Right cardiac atrium (tissue), 5 donors: ENCODE measurements at regions not wholly inside any gene's neighbourhood (a gene's known extent, or its start where the extent isn't known, plus 50 kb on each side); places are given as distances from the start of the nearest gene placed in this dataset.

ENCODE experiments used
- ATAC-seq, 2 donors: fragments of 200-7000 bp; cut with Tn5 transposase; one replicate each; pipeline versions ENCODE4 v1.8.0 to v1.9.1; 2020; ENCODE audit warnings: moderate library complexity in 2 of 2, mild to moderate bottlenecking in 1 of 2
- DNase-seq, 3 donors: peaks; one replicate each; pipeline ENCODE4 v3.0.0-alpha.2; 2020
- H3K27ac ChIP-seq: one replicate; pipeline ENCODE4 v1.5.1; 2013; ENCODE audit warnings: mild to moderate bottlenecking, low read length, control low read depth, moderate library complexity
- H3K27me3 ChIP-seq: one replicate; pipeline ENCODE4 v1.6.1; 2013; ENCODE audit not compliant: control insufficient read depth, insufficient read depth
- H3K4me1 ChIP-seq: one replicate; pipeline ENCODE4 v1.6.1; 2013; ENCODE audit warnings: low read length; ENCODE audit not compliant: control insufficient read depth, insufficient read depth
- H3K4me3 ChIP-seq: one replicate; pipeline ENCODE4 v1.5.1; 2013; ENCODE audit warnings: low read length, control low read depth
- H3K9me3 ChIP-seq: one replicate; pipeline ENCODE4 v1.6.1; 2013; ENCODE audit warnings: low read length; ENCODE audit not compliant: control insufficient read depth
- WGBS: extraction: QIAGEN DNeasy Blood & Tissue Kit; methylation state at CpG from one replicate; pipeline ENCODE4 v1.1.7; 2013; 5-methylcytosine and 5-hydroxymethylcytosine counted together
- intact Hi-C, 4 donors: fragments of 100-400 bp; cut with DNase I; formaldehyde crosslinking; loops; one replicate each; pipeline versions ENCODE4 v1.11.0 to v1.14.0; 2022 to 2023
- donor health status: healthy with polysubstance abuse.
- donor health status: DM: no; HTN: yes; CAD: no.
- donor health status: DM: no; HTN: no; CAD: no.
- donor health status: DM: no; HTN: yes; CAD: no; lungs with severe emphysema.
- donor health status: DM: yes; HTN: yes; CAD: no.

- Histone ChIP-seq H3K9me3 (no peaks in the 10 kb centered on the region), H3K4me3 (no peak overlapping the region), H3K4me1 (peaks cover 27% of the 10 kb centered on the region), H3K27ac (peak overlapping the region; percentile 90), H3K27me3 (no peaks in the 10 kb centered on the region)
- peak; percentile 79 to 92 (median 89) for DNase-seq
- 31% methylated on average over 8 of the region's 8 CpGs for WGBS
- peak; percentile 85 for ATAC-seq
- intact Hi-C loops, result loop anchor here in 2 of 4 donors (5.0 to 10.0 kb wide), 3 partner anchors 263 to 585 kb away; no protein-coding TSS in a partner anchor
Measured at GRCh38 chr2:42959234-42960001, 167.0 kb upstream of the HAAO start.

- WGBS, result 91% methylated on average over 10 of the region's 10 CpGs
Measured at GRCh38 chr2:42958741-42959233, 166.4 kb upstream of the HAAO start.

GRCh38 chr2:42957861-42958301 is 165.5 kb upstream of the HAAO start:
- Histone ChIP-seq H3K4me3 (no peak overlapping the region), H3K9me3 (no peaks in the 10 kb centered on the region), H3K27me3 (no peaks in the 10 kb centered on the region), H3K4me1 (peaks cover 22% of the 10 kb centered on the region), H3K27ac (no peak overlapping the region)
- intact Hi-C loops, result loop anchor here in 2 of 4 donors (10.0 kb wide), 2 partner anchors 527 to 587 kb away; no protein-coding TSS in a partner anchor
- no peak for ATAC-seq
- 96% methylated on average over 5 of the region's 5 CpGs for WGBS
- DNase-seq, result no peak

More at GRCh38 chr2:42958741-42959233, 166.4 kb upstream of the HAAO start:
- Histone ChIP-seq H3K4me3 (no peak overlapping the region), H3K9me3 (no peaks in the 10 kb centered on the region), H3K4me1 (peaks cover 24% of the 10 kb centered on the region), H3K27me3 (no peaks in the 10 kb centered on the region), H3K27ac (peak overlapping the region; percentile 90)
- DNase-seq (peak in 1 of 3 donors; percentile 51), ATAC-seq (no peak)
- intact Hi-C loops, result loop anchor here in 2 of 4 donors (10.0 kb wide), 2 partner anchors 526 to 586 kb away; no protein-coding TSS in a partner anchor

- Histone ChIP-seq H3K9me3 (no peaks in the 10 kb centered on the region), H3K27ac (no peak overlapping the region), H3K4me1 (peaks cover 20% of the 10 kb centered on the region), H3K27me3 (no peaks in the 10 kb centered on the region), H3K4me3 (no peak overlapping the region)
- peak in 1 of 3 donors; percentile 25 for DNase-seq
- ATAC-seq, result no peak
- 89% methylated on average over 11 of the region's 11 CpGs for WGBS
- intact Hi-C loops, result loop anchor here in 2 of 4 donors (10.0 kb wide), 2 partner anchors 528 to 588 kb away; no protein-coding TSS in a partner anchor
Measured at GRCh38 chr2:42957109-42957860, 164.9 kb upstream of the HAAO start.

GRCh38 chr2:42954227-42954962 is 162.0 kb upstream of the HAAO start:
- ATAC-seq, result peak in 1 of 2 donors; percentile 11
- H3K4me3 ChIP-seq, result no peak overlapping the region
- DNase-seq, result peak in 2 of 3 donors; percentile 66 to 76
- 58% methylated on average over 13 of the region's 13 CpGs for WGBS
- H3K27ac ChIP-seq, result peak overlapping the region; percentile 78
- H3K27me3 ChIP-seq, result no peaks in the 10 kb centered on the region
- intact Hi-C loops, result loop anchor here in 2 of 4 donors (10.0 kb wide), 2 partner anchors 530 to 590 kb away; no protein-coding TSS in a partner anchor
- no peaks in the 10 kb centered on the region for H3K9me3 ChIP-seq
- peaks cover 23% of the 10 kb centered on the region for H3K4me1 ChIP-seq

- WGBS, result 75% methylated on average over 7 of the region's 7 CpGs
- Histone ChIP-seq H3K4me1 (peaks cover 18% of the 10 kb centered on the region), H3K9me3 (no peaks in the 10 kb centered on the region), H3K27me3 (no peaks in the 10 kb centered on the region), H3K4me3 (no peak overlapping the region), H3K27ac (no peak overlapping the region)
- intact Hi-C loops, result loop anchor here in 2 of 4 donors (10.0 kb wide), 2 partner anchors 532 to 592 kb away; no protein-coding TSS in a partner anchor
- ATAC-seq, result no peak
- DNase-seq, result peak in 1 of 3 donors; percentile 37
Measured at GRCh38 chr2:42953216-42953615, 160.8 kb upstream of the HAAO start.

- H3K27ac ChIP-seq, result peak overlapping the region; percentile 90
- intact Hi-C loops, result loop anchor here in 2 of 4 donors (10.0 kb wide), 2 partner anchors 533 to 593 kb away; no protein-coding TSS in a partner anchor
- H3K4me3 ChIP-seq, result no peak overlapping the region
- H3K27me3 ChIP-seq, result no peaks in the 10 kb centered on the region
- WGBS, result 49% methylated on average over 8 of the region's 8 CpGs
- H3K4me1 ChIP-seq, result peaks cover 13% of the 10 kb centered on the region
- ATAC-seq (peak; percentile 65 to 75), DNase-seq (peak; percentile 61 to 92 (median 83))
- H3K9me3 ChIP-seq, result no peaks in the 10 kb centered on the region
Measured at GRCh38 chr2:42951263-42951938, 159.0 kb upstream of the HAAO start.

GRCh38 chr2:42949125-42949524 is 156.7 kb upstream of the HAAO start:
- peaks cover 10% of the 10 kb centered on the region for H3K4me1 ChIP-seq
- intact Hi-C loops, result loop anchor here (5.0 to 10.0 kb wide), 4 partner anchors 87 to 536 kb away; partner anchors contain the start of gene ZFP36L2 (in 1 of the 4)
- no peak overlapping the region for H3K4me3 ChIP-seq
- no peak overlapping the region for H3K27ac ChIP-seq
- peak in 2 of 3 donors; percentile 24 to 32 for DNase-seq
- no peak for ATAC-seq
- no peaks in the 10 kb centered on the region for H3K9me3 ChIP-seq
- 86% methylated on average over 6 of the region's 6 CpGs for WGBS
- no peaks in the 10 kb centered on the region for H3K27me3 ChIP-seq

- Histone ChIP-seq H3K9me3 (no peaks in the 10 kb centered on the region), H3K27me3 (no peaks in the 10 kb centered on the region), H3K4me3 (no peak overlapping the region), H3K27ac (no peak overlapping the region), H3K4me1 (peaks cover 10% of the 10 kb centered on the region)
- ATAC-seq, result no peak
- WGBS, result 96% methylated on average over 2 of the region's 2 CpGs
- peak in 1 of 3 donors; percentile 4 for DNase-seq
- intact Hi-C loops, result loop anchor here (5.0 to 10.0 kb wide), 4 partner anchors 86 to 537 kb away; partner anchors contain the start of gene ZFP36L2 (in 1 of the 4)
Measured at GRCh38 chr2:42947809-42948600, 155.6 kb upstream of the HAAO start.
